Glomerular visceral epithelial cell (primary cell): ENCODE measurements at regions not wholly inside any gene's neighbourhood (a gene's known extent, or its start where the extent isn't known, plus 50 kb on each side); places are given as distances from the start of the nearest gene placed in this dataset.
"Not testable (repeated sequence)": the region's sequence is repeated elsewhere in the genome, so short reads cannot be mapped to it uniquely, and the experiment has no call there.

ENCODE experiments used
- DNase-seq: peaks from one replicate; pipeline ENCODE4 v3.0.0-alpha.2; 2016; ENCODE audit errors: extremely low spot score

GRCh38 chr7:26955516-26955915, 91.1 kb upstream of the SKAP2 start:
- DNase-seq, result no peak

GRCh38 chr7:26954951-26955350, 90.6 kb upstream of the SKAP2 start:
- DNase-seq, result no peak

GRCh38 chr7:26951407-26951950, 87.1 kb upstream of the SKAP2 start:
- no peak for DNase-seq

GRCh38 chr7:26950889-26951288, 86.5 kb upstream of the SKAP2 start:
- no peak for DNase-seq

- no peak for DNase-seq
Observed at GRCh38 chr7:26949319-26949718, 84.9 kb upstream of the SKAP2 start.

- DNase-seq, result peak; percentile 8
Observed at GRCh38 chr7:26948617-26949118, 84.3 kb upstream of the SKAP2 start.

GRCh38 chr7:26944501-26945358, 80.3 kb upstream of the SKAP2 start:
- DNase-seq, result no peak

GRCh38 chr7:26937939-26938623, 73.7 kb upstream of the SKAP2 start:
- DNase-seq, result peak; percentile 53

GRCh38 chr7:26937306-26937705, 72.9 kb upstream of the SKAP2 start:
- no peak for DNase-seq

- not testable (repeated sequence) for DNase-seq
Observed at GRCh38 chr7:26932616-26933015, 68.2 kb upstream of the SKAP2 start.

- no peak for DNase-seq
Observed at GRCh38 chr7:26930845-26931244, 66.5 kb upstream of the SKAP2 start.

GRCh38 chr7:26930201-26930600, 65.8 kb upstream of the SKAP2 start:
- no peak for DNase-seq

- no peak for DNase-seq
Observed at GRCh38 chr7:26928703-26929347, 64.4 kb upstream of the SKAP2 start.

- DNase-seq, result no peak
Observed at GRCh38 chr7:26925768-26926167, 61.4 kb upstream of the SKAP2 start.

- no peak for DNase-seq
Observed at GRCh38 chr7:26924149-26924767, 59.9 kb upstream of the SKAP2 start.

GRCh38 chr7:26919906-26920493, 55.6 kb upstream of the SKAP2 start:
- no peak for DNase-seq

- DNase-seq, result no peak
Observed at GRCh38 chr7:26918241-26918640, 53.9 kb upstream of the SKAP2 start.

GRCh38 chr7:26916779-26917320, 52.5 kb upstream of the SKAP2 start:
- DNase-seq, result no peak

GRCh38 chr7:26916336-26916735, 51.9 kb upstream of the SKAP2 start:
- DNase-seq, result no peak
